WERI-Rb-1 (cell line): ENCODE measurements at regions not wholly inside any gene's neighbourhood (a gene's known extent, or its start where the extent isn't known, plus 50 kb on each side); places are given as distances from the start of the nearest gene placed in this dataset.

ENCODE experiments used
- DNase-seq: peaks from one replicate; pipeline ENCODE4 v3.0.0-alpha.2; 2020
- H3K27ac ChIP-seq: fragments of 250-450 bp; sonication (Bioruptor Pico); 2 replicates; pipeline ENCODE4 v1.5.1; 2020; ENCODE audit warnings: mild to moderate bottlenecking, moderate library complexity
- H3K27me3 ChIP-seq: fragments of 250-450 bp; sonication (Bioruptor Pico); 2 replicates; pipeline ENCODE4 v1.5.1; 2021; ENCODE audit warnings: mild to moderate bottlenecking, low read depth, moderate library complexity; ENCODE audit not compliant: insufficient read depth, severe bottlenecking
- H3K36me3 ChIP-seq: fragments of 250-450 bp; sonication (Bioruptor Pico); 2 replicates; pipeline ENCODE4 v1.5.1; 2020; ENCODE audit warnings: mild to moderate bottlenecking, moderate library complexity
- H3K4me3 ChIP-seq: 2 replicates; pipeline ENCODE4 v1.5.1; 2011; ENCODE audit warnings: low read depth, mild to moderate bottlenecking, control low read depth, low read length
- H3K9me3 ChIP-seq: fragments of 250-450 bp; sonication (Bioruptor Pico); 2 replicates; pipeline ENCODE4 v1.5.1; 2021; ENCODE audit warnings: mild to moderate bottlenecking, moderate library complexity; ENCODE audit not compliant: severe bottlenecking
- CTCF ChIP-seq: IDR thresholded peaks from 2 replicates; pipeline ENCODE4 v1.5.1; 2011; ENCODE audit warnings: low read depth, mild to moderate bottlenecking, control low read depth, inconsistent platforms, low read length

GRCh38 chr5:3348576-3349535 is 246.8 kb upstream of the IRX1 start:
- Histone ChIP-seq H3K27ac (no peak overlapping the region), H3K4me3 (no peak overlapping the region), H3K27me3 (peaks cover 97% of the 10 kb centered on the region), H3K36me3 (no peaks in the 10 kb centered on the region), H3K9me3 (no peaks in the 10 kb centered on the region)
- no peak for TF ChIP-seq CTCF
- no peak for DNase-seq

GRCh38 chr5:3347741-3348140 is 247.9 kb upstream of the IRX1 start:
- Histone ChIP-seq H3K27me3 (peaks cover 97% of the 10 kb centered on the region), H3K9me3 (no peaks in the 10 kb centered on the region), H3K36me3 (no peaks in the 10 kb centered on the region), H3K4me3 (no peak overlapping the region), H3K27ac (no peak overlapping the region)
- no peak for DNase-seq
- TF ChIP-seq CTCF = no peak

- H3K9me3 ChIP-seq = no peaks in the 10 kb centered on the region
- H3K36me3 ChIP-seq = no peaks in the 10 kb centered on the region
- peaks cover 97% of the 10 kb centered on the region for H3K27me3 ChIP-seq
- H3K4me3 ChIP-seq = no peak overlapping the region
- no peak for TF ChIP-seq CTCF
- no peak for DNase-seq
- no peak overlapping the region for H3K27ac ChIP-seq
Measured at GRCh38 chr5:3346111-3346820, 249.4 kb upstream of the IRX1 start.

- Histone ChIP-seq H3K36me3 (no peaks in the 10 kb centered on the region), H3K9me3 (no peaks in the 10 kb centered on the region), H3K4me3 (no peak overlapping the region), H3K27ac (no peak overlapping the region), H3K27me3 (peaks cover 97% of the 10 kb centered on the region)
- TF ChIP-seq CTCF = no peak
- DNase-seq = no peak
Measured at GRCh38 chr5:3345195-3345594, 250.4 kb upstream of the IRX1 start.

GRCh38 chr5:3344671-3345070 is 251.0 kb upstream of the IRX1 start:
- no peak overlapping the region for H3K27ac ChIP-seq
- no peak overlapping the region for H3K4me3 ChIP-seq
- H3K27me3 ChIP-seq = peaks cover 100% of the 10 kb centered on the region
- TF ChIP-seq CTCF = no peak
- H3K36me3 ChIP-seq = no peaks in the 10 kb centered on the region
- H3K9me3 ChIP-seq = no peaks in the 10 kb centered on the region
- DNase-seq = no peak
